IMR-90 (cell line): ENCODE measurements at regions not wholly inside any gene's neighbourhood (a gene's known extent, or its start where the extent isn't known, plus 50 kb on each side); places are given as distances from the start of the nearest gene placed in this dataset.

Experiments used
- ATAC-seq: fragments of 200-7000 bp; cut with Tn5 transposase; 2 replicates; pipeline ENCODE4 v1.9.1; 2020; ENCODE audit warnings: low read depth, mild to moderate bottlenecking, moderate library complexity
- BruUV-seq: library from RNA; stranded (reverse); fragments of 400-500 nt; replicated peaks from 2 replicates; lab custom pipeline; 2021; lab: Mats Ljungman, UMichigan
- CTCF ChIA-PET: fragments of 300-600 bp; formaldehyde crosslinking; extraction: SDS; loops from one replicate; lab custom pipeline; 2021; ENCODE audit warnings: antibody characterized with exemption; lab: Yijun Ruan, JAX
- POLR2A ChIA-PET: fragments of 300-600 bp; sonication (Branson Sonifier 250); formaldehyde crosslinking; loops from one replicate; lab custom pipeline; 2022; ENCODE audit warnings: antibody characterized with exemption; ENCODE audit not compliant: unreplicated experiment; lab: Charles Lee
- DNase-seq: peaks from one replicate; pipeline ENCODE4 v3.0.0; 2013
- H2AFZ ChIP-seq: replicated peaks from 2 replicates; pipeline ENCODE3; 2013; ENCODE audit warnings: low read length, mild to moderate bottlenecking; ENCODE audit not compliant: poor library complexity
- H2AK5ac ChIP-seq: 2 replicates; pipeline ENCODE4 v1.6.1; 2013; ENCODE audit warnings: low read depth, low read length, inconsistent platforms
- H2AK9ac ChIP-seq: replicated peaks from 2 replicates; pipeline ENCODE3; 2013; ENCODE audit warnings: mild to moderate bottlenecking, low read depth, low read length, moderate library complexity; ENCODE audit not compliant: poor library complexity
- H2BK120ac ChIP-seq: 2 replicates; pipeline ENCODE4 v1.6.1; 2013; ENCODE audit warnings: low read depth, low read length, inconsistent platforms
- H2BK15ac ChIP-seq: 3 replicates; pipeline ENCODE4 v1.6.1; 2013; ENCODE audit warnings: low read depth, low read length, inconsistent platforms
- H2BK20ac ChIP-seq: 2 replicates; pipeline ENCODE4 v1.6.1; 2013; ENCODE audit warnings: low read depth, mild to moderate bottlenecking, inconsistent platforms, low read length, moderate library complexity
- H2BK5ac ChIP-seq: 2 replicates; pipeline ENCODE4 v1.6.1; 2013; ENCODE audit warnings: mild to moderate bottlenecking, low read depth, low read length, inconsistent platforms; ENCODE audit not compliant: poor library complexity, severe bottlenecking
- H3K14ac ChIP-seq: replicated peaks from 2 replicates; pipeline ENCODE4 v1.6.1; 2013; ENCODE audit warnings: low read depth, low read length, inconsistent platforms
- H3K18ac ChIP-seq: 2 replicates; pipeline ENCODE4 v1.6.1; 2013; ENCODE audit warnings: low read depth, low read length, control low read depth
- H3K23ac ChIP-seq: 2 replicates; pipeline ENCODE4 v1.6.1; 2013; ENCODE audit warnings: low read depth, low read length, inconsistent platforms
- H3K27ac ChIP-seq: 2 replicates; pipeline ENCODE4 v1.5.1; 2013; ENCODE audit warnings: mild to moderate bottlenecking, control low read depth, low read length; ENCODE audit not compliant: insufficient read depth
- H3K27me3 ChIP-seq: 2 replicates; pipeline ENCODE4 v1.6.1; 2013; ENCODE audit warnings: low read length; ENCODE audit not compliant: control insufficient read depth, insufficient read depth
- H3K36me3 ChIP-seq: 2 replicates; pipeline ENCODE4 v1.6.1; 2013; ENCODE audit warnings: low read length, mixed read lengths; ENCODE audit not compliant: control insufficient read depth, insufficient read depth
- H3K4ac ChIP-seq: 2 replicates; pipeline ENCODE4 v1.6.1; 2013; ENCODE audit warnings: low read depth, low read length, inconsistent platforms
- H3K4me1 ChIP-seq: 2 replicates; pipeline ENCODE4 v1.6.1; 2013; ENCODE audit warnings: low read length, mixed read lengths; ENCODE audit not compliant: control insufficient read depth, insufficient read depth
- H3K4me2 ChIP-seq: 2 replicates; pipeline ENCODE4 v1.6.1; 2013; ENCODE audit warnings: low read depth, mild to moderate bottlenecking, control low read depth, low read length, moderate library complexity
- H3K4me3 ChIP-seq: 2 replicates; pipeline ENCODE4 v1.5.1; 2013; ENCODE audit warnings: low read depth, mild to moderate bottlenecking, control low read depth, low read length, moderate library complexity; ENCODE audit not compliant: insufficient read depth
- H3K56ac ChIP-seq: 2 replicates; pipeline ENCODE4 v1.6.1; 2013; ENCODE audit warnings: low read length, inconsistent platforms; ENCODE audit not compliant: insufficient read depth; ENCODE audit errors: extremely low read depth
- H3K79me1 ChIP-seq, 2 experiments: 2 replicates each; pipeline ENCODE4 v1.6.1; 2013; ENCODE audit warnings: low read length in 2 of 2, inconsistent platforms in 1 of 2, low read depth in 1 of 2
- H3K9ac ChIP-seq: 2 replicates; pipeline ENCODE4 v1.6.1; 2013; ENCODE audit warnings: low read depth, low read length, control low read depth
- H3K9me1 ChIP-seq: 2 replicates; pipeline ENCODE4 v1.6.1; 2013; ENCODE audit warnings: low read length, inconsistent platforms; ENCODE audit not compliant: insufficient read depth
- H3K9me3 ChIP-seq: 2 replicates; pipeline ENCODE4 v1.6.1; 2013; ENCODE audit warnings: low read length; ENCODE audit not compliant: control insufficient read depth, insufficient read depth
- H4K20me1 ChIP-seq: 2 replicates; pipeline ENCODE4 v1.6.1; 2013; ENCODE audit warnings: low read length, inconsistent platforms; ENCODE audit not compliant: insufficient read depth
- H4K5ac ChIP-seq: 2 replicates; pipeline ENCODE4 v1.6.1; 2013; ENCODE audit warnings: mild to moderate bottlenecking, low read depth, low read length, control low read depth
- H4K8ac ChIP-seq, 2 experiments: 2 replicates each; pipeline ENCODE4 v1.6.1; 2013; ENCODE audit warnings: low read depth in 2 of 2, low read length in 2 of 2, control low read depth in 1 of 2, inconsistent platforms in 1 of 2
- H4K91ac ChIP-seq: 2 replicates; pipeline ENCODE4 v1.6.1; 2013; ENCODE audit warnings: low read depth, low read length, inconsistent platforms; ENCODE audit not compliant: insufficient read depth
- BHLHE40 ChIP-seq: fragments of 150-350 bp; IDR thresholded peaks from 2 replicates; pipeline ENCODE4 v1.6.1; 2016; ENCODE audit warnings: mild to moderate bottlenecking, low read depth, low read length
- CEBPB ChIP-seq: IDR thresholded peaks from 2 replicates; pipeline ENCODE4 v1.6.1; 2012; ENCODE audit warnings: low read depth, low read length, improper control_type of control experiment
- CHD1 ChIP-seq: IDR thresholded peaks from 2 replicates; pipeline ENCODE4 v1.6.1; 2012; ENCODE audit warnings: low read depth, low read length, improper control_type of control experiment
- FOS ChIP-seq: fragments of 150-350 bp; IDR thresholded peaks from 2 replicates; pipeline ENCODE4 v1.6.1; 2016; ENCODE audit warnings: low read depth, low read length
- MAFK ChIP-seq: IDR thresholded peaks from 2 replicates; pipeline ENCODE4 v1.6.1; 2012; ENCODE audit warnings: low read depth, low read length, improper control_type of control experiment
- NFE2L2 ChIP-seq: fragments of 150-350 bp; IDR thresholded peaks from 2 replicates; pipeline ENCODE4 v1.6.1; 2016; ENCODE audit warnings: low read depth, mild to moderate bottlenecking, low read length
- RAD21 ChIP-seq: IDR thresholded peaks from 2 replicates; pipeline ENCODE4 v1.6.1; 2012; ENCODE audit warnings: low read length, improper control_type of control experiment
- RCOR1 ChIP-seq: IDR thresholded peaks from 2 replicates; pipeline ENCODE4 v1.6.1; 2012; ENCODE audit warnings: mild to moderate bottlenecking, low read length, improper control_type of control experiment; ENCODE audit not compliant: insufficient replicate concordance
- RFX5 ChIP-seq: IDR thresholded peaks from 2 replicates; pipeline ENCODE4 v1.8.0; 2012; ENCODE audit warnings: low read depth, mild to moderate bottlenecking, low read length, moderate library complexity
- SMC3 ChIP-seq: fragments of 150-350 bp; IDR thresholded peaks from 2 replicates; pipeline ENCODE4 v1.6.1; 2016; ENCODE audit warnings: low read depth, mild to moderate bottlenecking, antibody characterized with exemption, low read length, moderate library complexity
- WGBS, 2 experiments: methylation state at CpG; one replicate each; pipeline versions ENCODE4 v1.1.5 to v1.1.7; 2013; ENCODE audit warnings: missing lambda C conversion rate in 2 of 2; ENCODE audit not compliant: insufficient read length in 1 of 2; ENCODE audit errors: extremely low coverage in 2 of 2; 5-methylcytosine and 5-hydroxymethylcytosine counted together
- dilution Hi-C: fragments of 300-500 bp; cut with HindIII; formaldehyde crosslinking; loops from one replicate; pipeline ENCODE4 v1.14.3; 2018; ENCODE audit warnings: low sequenced_read_pairs; ENCODE audit not compliant: unreplicated experiment
- in situ Hi-C: fragments of 300-500 bp; cut with MboI; formaldehyde crosslinking; loops from 3 replicates; pipeline ENCODE4 v1.14.3; 2019; ENCODE audit warnings: low sequenced_read_pairs, inconsistent platforms, mixed read lengths
- intact Hi-C: fragments of 100-400 bp; cut with micrococcal nuclease; formaldehyde crosslinking; loops from 2 replicates; pipeline ENCODE4 v1.10.0; 2022
- TF ChIP-seq, protein P1 (sequence below): fragments of 150-350 bp; IDR thresholded peaks from 2 replicates; pipeline ENCODE4 v1.6.1; 2017; ENCODE audit warnings: mild to moderate bottlenecking, antibody characterized with exemption, low read length, low read depth
- TF ChIP-seq, protein P2 (sequence below): fragments of 150-350 bp; IDR thresholded peaks from 2 replicates; pipeline ENCODE4 v1.6.1; 2016; ENCODE audit warnings: low read depth, mild to moderate bottlenecking, low read length, moderate library complexity, borderline replicate concordance
- TF ChIP-seq, protein P3 (sequence below): conservative IDR thresholded peaks from 2 replicates; pipeline ENCODE4 v1.5.1; 2012; ENCODE audit warnings: mild to moderate bottlenecking, low read depth, low read length, improper control_type of control experiment

GRCh38 chr4:77418333-77418732, 187.3 kb upstream of the CXCL13 start:
- H3K36me3 ChIP-seq, result no peaks in the 10 kb centered on the region
- H3K4me3 ChIP-seq, result no peak overlapping the region
- H3K9me3 ChIP-seq, result no peaks in the 10 kb centered on the region
- no peak overlapping the region for H4K8ac ChIP-seq
- H3K27ac ChIP-seq, result no peak overlapping the region
- H3K4me1 ChIP-seq, result no peaks in the 10 kb centered on the region
- H2AK9ac ChIP-seq, result no peak overlapping the region
- no peak overlapping the region for H3K4ac ChIP-seq
- H2BK20ac ChIP-seq, result no peak overlapping the region
- no peak overlapping the region for H3K9ac ChIP-seq
- H3K23ac ChIP-seq, result no peak overlapping the region
- H2AFZ ChIP-seq, result no peak overlapping the region
- no peak for ATAC-seq
- H2BK120ac ChIP-seq, result no peak overlapping the region
- POLR2A ChIA-PET, result no interaction called here
- H2BK15ac ChIP-seq, result no peak overlapping the region
- H3K18ac ChIP-seq, result no peak overlapping the region
- DNase-seq, result no peak
- intact Hi-C loops (no loop called here), in situ Hi-C loops (no loop called here), dilution Hi-C loops (no loop called here)
- TF ChIP-seq NFE2L2 (no peak), SMC3 (no peak), RCOR1 (no peak), MAFK (no peak), BHLHE40 (no peak), CHD1 (no peak), RFX5 (no peak), RAD21 (no peak), FOS (no peak), CEBPB (no peak)
- TF ChIP-seq, protein P1, sequence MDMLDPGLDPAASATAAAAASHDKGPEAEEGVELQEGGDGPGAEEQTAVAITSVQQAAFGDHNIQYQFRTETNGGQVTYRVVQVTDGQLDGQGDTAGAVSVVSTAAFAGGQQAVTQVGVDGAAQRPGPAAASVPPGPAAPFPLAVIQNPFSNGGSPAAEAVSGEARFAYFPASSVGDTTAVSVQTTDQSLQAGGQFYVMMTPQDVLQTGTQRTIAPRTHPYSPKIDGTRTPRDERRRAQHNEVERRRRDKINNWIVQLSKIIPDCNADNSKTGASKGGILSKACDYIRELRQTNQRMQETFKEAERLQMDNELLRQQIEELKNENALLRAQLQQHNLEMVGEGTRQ, result no peak
- TF ChIP-seq, protein P2, sequence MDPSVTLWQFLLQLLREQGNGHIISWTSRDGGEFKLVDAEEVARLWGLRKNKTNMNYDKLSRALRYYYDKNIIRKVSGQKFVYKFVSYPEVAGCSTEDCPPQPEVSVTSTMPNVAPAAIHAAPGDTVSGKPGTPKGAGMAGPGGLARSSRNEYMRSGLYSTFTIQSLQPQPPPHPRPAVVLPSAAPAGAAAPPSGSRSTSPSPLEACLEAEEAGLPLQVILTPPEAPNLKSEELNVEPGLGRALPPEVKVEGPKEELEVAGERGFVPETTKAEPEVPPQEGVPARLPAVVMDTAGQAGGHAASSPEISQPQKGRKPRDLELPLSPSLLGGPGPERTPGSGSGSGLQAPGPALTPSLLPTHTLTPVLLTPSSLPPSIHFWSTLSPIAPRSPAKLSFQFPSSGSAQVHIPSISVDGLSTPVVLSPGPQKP, result no peak
- TF ChIP-seq, protein P3, sequence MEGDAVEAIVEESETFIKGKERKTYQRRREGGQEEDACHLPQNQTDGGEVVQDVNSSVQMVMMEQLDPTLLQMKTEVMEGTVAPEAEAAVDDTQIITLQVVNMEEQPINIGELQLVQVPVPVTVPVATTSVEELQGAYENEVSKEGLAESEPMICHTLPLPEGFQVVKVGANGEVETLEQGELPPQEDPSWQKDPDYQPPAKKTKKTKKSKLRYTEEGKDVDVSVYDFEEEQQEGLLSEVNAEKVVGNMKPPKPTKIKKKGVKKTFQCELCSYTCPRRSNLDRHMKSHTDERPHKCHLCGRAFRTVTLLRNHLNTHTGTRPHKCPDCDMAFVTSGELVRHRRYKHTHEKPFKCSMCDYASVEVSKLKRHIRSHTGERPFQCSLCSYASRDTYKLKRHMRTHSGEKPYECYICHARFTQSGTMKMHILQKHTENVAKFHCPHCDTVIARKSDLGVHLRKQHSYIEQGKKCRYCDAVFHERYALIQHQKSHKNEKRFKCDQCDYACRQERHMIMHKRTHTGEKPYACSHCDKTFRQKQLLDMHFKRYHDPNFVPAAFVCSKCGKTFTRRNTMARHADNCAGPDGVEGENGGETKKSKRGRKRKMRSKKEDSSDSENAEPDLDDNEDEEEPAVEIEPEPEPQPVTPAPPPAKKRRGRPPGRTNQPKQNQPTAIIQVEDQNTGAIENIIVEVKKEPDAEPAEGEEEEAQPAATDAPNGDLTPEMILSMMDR, result no peak
- no peak overlapping the region for H3K4me2 ChIP-seq
- no TSS peak for BruUV-seq
- H4K91ac ChIP-seq, result no peak overlapping the region
- H3K27me3 ChIP-seq, result peaks cover 1% of the 10 kb centered on the region; the same call in 1 of the 2 replicates
- no CpG with 5 or more reads among the region's 1 CpG for WGBS, 2 experiments
- no peaks in the 10 kb centered on the region for H4K20me1 ChIP-seq
- CTCF ChIA-PET, result interaction anchor here (0.9 to 1.0 kb wide), 2 partner anchors 52 to 183 kb away, joined by 3 read pairs; no protein-coding TSS in a partner anchor
- H3K56ac ChIP-seq, result no peak overlapping the region
- H2BK5ac ChIP-seq, result no peak overlapping the region
- no peaks in the 10 kb centered on the region for H3K9me1 ChIP-seq
- no peak overlapping the region for H4K5ac ChIP-seq
- no peak overlapping the region for H2AK5ac ChIP-seq
- no peak overlapping the region for H3K14ac ChIP-seq
- H3K79me1 ChIP-seq, result no peaks in the 10 kb centered on the region
